OCI-LY7 (cell line): ENCODE measurements at regions not wholly inside any gene's neighbourhood (a gene's known extent, or its start where the extent isn't known, plus 50 kb on each side); places are given as distances from the start of the nearest gene placed in this dataset.

Source experiments
- BruUV-seq: library from RNA; stranded (reverse); fragments of 400-500 nt; replicated peaks from 2 replicates; lab custom pipeline; 2021; lab: Mats Ljungman, UMichigan
- CTCF ChIA-PET: fragments of 300-600 bp; sonication (Branson Sonifier 250); formaldehyde crosslinking; loops from one replicate; lab custom pipeline; 2022; ENCODE audit warnings: antibody characterized with exemption; ENCODE audit not compliant: unreplicated experiment; lab: Charles Lee
- POLR2A ChIA-PET: fragments of 300-600 bp; sonication (Branson Sonifier 250); formaldehyde crosslinking; loops from one replicate; lab custom pipeline; 2022; ENCODE audit warnings: antibody characterized with exemption; lab: Charles Lee
- DNase-seq: peaks from one replicate; pipeline ENCODE4 v3.0.0-alpha.2; 2015; ENCODE audit warnings: low spot score
- H2AFZ ChIP-seq: fragments of 200-600 bp; sonication (generic), shearing (Covaris generic); 2 replicates; pipeline ENCODE4 v1.6.1; 2014; ENCODE audit warnings: mild to moderate bottlenecking, antibody characterized with exemption, low read length, moderate library complexity
- H3K27ac ChIP-seq: fragments of 200-600 bp; sonication (generic); 2 replicates; pipeline ENCODE4 v1.5.1; 2014; ENCODE audit warnings: mixed run types, low read depth, mild to moderate bottlenecking, moderate library complexity, low read length, inconsistent platforms; ENCODE audit not compliant: poor library complexity, severe bottlenecking
- H3K36me3 ChIP-seq: fragments of 200-600 bp; sonication (generic); 2 replicates; pipeline ENCODE4 v1.6.1; 2014; ENCODE audit warnings: mild to moderate bottlenecking, antibody characterized with exemption, low read length, moderate library complexity, mixed read lengths; ENCODE audit not compliant: insufficient read depth
- H3K4me1 ChIP-seq: fragments of 200-600 bp; sonication (generic); 2 replicates; pipeline ENCODE4 v1.5.1; 2014; ENCODE audit warnings: mild to moderate bottlenecking, low read length; ENCODE audit not compliant: insufficient read depth, poor library complexity, severe bottlenecking
- H3K4me2 ChIP-seq: fragments of 200-600 bp; sonication (generic); 2 replicates; pipeline ENCODE4 v1.6.1; 2014; ENCODE audit warnings: mild to moderate bottlenecking, low read length
- H3K4me3 ChIP-seq: fragments of 200-600 bp; sonication (generic); 2 replicates; pipeline ENCODE4 v1.5.1; 2014; ENCODE audit warnings: mild to moderate bottlenecking, low read depth, low read length; ENCODE audit not compliant: poor library complexity, severe bottlenecking
- H3K79me2 ChIP-seq: fragments of 200-600 bp; sonication (generic); 2 replicates; pipeline ENCODE4 v1.6.1; 2016; ENCODE audit warnings: low read depth, mild to moderate bottlenecking, low read length, moderate library complexity, mixed read lengths; ENCODE audit not compliant: insufficient read depth
- H3K9me2 ChIP-seq: fragments of 200-600 bp; sonication (generic); 2 replicates; pipeline ENCODE4 v1.6.1; 2016; ENCODE audit warnings: mild to moderate bottlenecking, low read length, mixed read lengths; ENCODE audit not compliant: insufficient read depth
- H3K9me3 ChIP-seq: fragments of 200-600 bp; sonication (generic); 2 replicates; pipeline ENCODE4 v1.6.1; 2014; ENCODE audit warnings: mild to moderate bottlenecking, mixed run types, low read length, mixed read lengths
- H4K20me1 ChIP-seq: fragments of 200-600 bp; sonication (generic); 2 replicates; pipeline ENCODE4 v1.6.1; 2014; ENCODE audit warnings: mild to moderate bottlenecking, antibody characterized with exemption, low read length, moderate library complexity, mixed read lengths; ENCODE audit not compliant: insufficient read depth
- EZH2phosphoT487 ChIP-seq: fragments of 200-600 bp; sonication (generic); IDR thresholded peaks from 2 replicates; pipeline ENCODE4 v1.6.1; 2018; ENCODE audit warnings: low read depth, borderline replicate concordance, mild to moderate bottlenecking, mixed run types, antibody characterized with exemption, low read length, moderate library complexity, mixed read lengths
- intact Hi-C: fragments of 100-400 bp; cut with micrococcal nuclease; formaldehyde crosslinking; loops from one replicate; pipeline ENCODE4 v1.10.0; 2022; ENCODE audit not compliant: unreplicated experiment
- TF ChIP-seq, protein P1 (sequence below): fragments of 200-600 bp; sonication (generic); conservative IDR thresholded peaks from 2 replicates; pipeline ENCODE4 v1.5.1; 2014; ENCODE audit warnings: mild to moderate bottlenecking, antibody characterized with exemption, low read length, moderate library complexity, mixed read lengths

DNA sequence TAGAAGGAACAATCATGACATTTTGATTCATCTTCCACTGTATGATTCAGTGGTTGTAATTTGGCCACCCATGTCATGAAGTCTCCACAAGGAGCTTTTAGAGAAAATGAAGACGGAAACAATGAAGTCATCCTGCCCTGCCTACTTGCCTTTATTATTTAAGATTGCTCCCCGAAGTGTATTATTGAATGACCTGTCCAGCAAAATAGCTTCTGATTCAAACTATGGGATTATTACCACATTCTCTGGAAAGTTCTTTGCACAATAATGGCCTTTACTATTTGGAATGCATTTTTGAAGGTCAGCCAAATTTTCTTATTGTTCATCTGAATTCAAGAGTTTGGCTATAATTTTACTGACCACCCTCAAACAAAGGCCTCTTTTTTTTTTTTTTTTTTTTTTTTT, 77.8 kb upstream of the RFC3 start:
- BruUV-seq: no TSS peak
- Histone ChIP-seq H3K79me2 (no peaks in the 10 kb centered on the region), H3K36me3 (peaks cover 20% of the 10 kb centered on the region), H3K4me1 (peaks cover 71% of the 10 kb centered on the region), H3K9me3 (peaks cover 19% of the 10 kb centered on the region), H3K4me3 (no peak overlapping the region), H3K4me2 (peak overlapping the region; percentile 18), H4K20me1 (no peaks in the 10 kb centered on the region), H2AFZ (peak overlapping the region; percentile 93), H3K27ac (peak overlapping the region; percentile 31), H3K9me2 (no peaks in the 10 kb centered on the region)
- TF ChIP-seq, protein P1, sequence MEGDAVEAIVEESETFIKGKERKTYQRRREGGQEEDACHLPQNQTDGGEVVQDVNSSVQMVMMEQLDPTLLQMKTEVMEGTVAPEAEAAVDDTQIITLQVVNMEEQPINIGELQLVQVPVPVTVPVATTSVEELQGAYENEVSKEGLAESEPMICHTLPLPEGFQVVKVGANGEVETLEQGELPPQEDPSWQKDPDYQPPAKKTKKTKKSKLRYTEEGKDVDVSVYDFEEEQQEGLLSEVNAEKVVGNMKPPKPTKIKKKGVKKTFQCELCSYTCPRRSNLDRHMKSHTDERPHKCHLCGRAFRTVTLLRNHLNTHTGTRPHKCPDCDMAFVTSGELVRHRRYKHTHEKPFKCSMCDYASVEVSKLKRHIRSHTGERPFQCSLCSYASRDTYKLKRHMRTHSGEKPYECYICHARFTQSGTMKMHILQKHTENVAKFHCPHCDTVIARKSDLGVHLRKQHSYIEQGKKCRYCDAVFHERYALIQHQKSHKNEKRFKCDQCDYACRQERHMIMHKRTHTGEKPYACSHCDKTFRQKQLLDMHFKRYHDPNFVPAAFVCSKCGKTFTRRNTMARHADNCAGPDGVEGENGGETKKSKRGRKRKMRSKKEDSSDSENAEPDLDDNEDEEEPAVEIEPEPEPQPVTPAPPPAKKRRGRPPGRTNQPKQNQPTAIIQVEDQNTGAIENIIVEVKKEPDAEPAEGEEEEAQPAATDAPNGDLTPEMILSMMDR: no peak
- no peak for TF ChIP-seq EZH2phosphoT487
- no peak for DNase-seq
- CTCF ChIA-PET: no interaction called here
- intact Hi-C loops: no loop called here
- POLR2A ChIA-PET: interaction anchor here (0.8 to 8.1 kb wide), 4 partner anchors 10 to 197 kb away, joined by 3 to 78 read pairs (median 4); no protein-coding TSS in a partner anchor

DNA sequence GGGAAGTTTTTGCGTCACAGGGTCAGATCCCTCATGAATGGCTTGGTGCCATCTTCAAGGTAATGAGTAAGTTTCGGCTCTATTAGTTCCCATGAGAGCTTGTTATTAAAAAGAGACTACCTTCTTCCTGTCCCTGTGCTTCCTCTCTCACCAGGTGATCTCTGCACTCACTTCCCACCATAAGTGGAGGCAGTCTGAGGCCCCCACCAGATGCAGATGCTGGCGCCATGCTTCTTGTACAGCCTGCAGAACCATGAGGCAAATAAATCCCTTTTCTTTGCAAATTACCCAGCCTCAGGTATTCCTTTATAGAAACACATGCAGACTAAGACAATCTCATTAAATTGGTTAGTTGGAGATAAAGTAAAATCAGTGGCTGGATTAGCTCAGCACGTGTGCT, 75.6 kb upstream of the RFC3 start:
- Histone ChIP-seq H3K79me2 (no peaks in the 10 kb centered on the region), H3K4me1 (peaks cover 89% of the 10 kb centered on the region), H3K27ac (peak overlapping the region; percentile 99), H3K36me3 (peaks cover 26% of the 10 kb centered on the region), H3K9me2 (no peaks in the 10 kb centered on the region), H4K20me1 (no peaks in the 10 kb centered on the region), H3K4me3 (peak overlapping the region; percentile 6), H3K9me3 (peaks cover 23% of the 10 kb centered on the region), H3K4me2 (peak overlapping the region; percentile 35), H2AFZ (peak overlapping the region; percentile 87)
- TF ChIP-seq EZH2phosphoT487: no peak
- TF ChIP-seq, protein P1: no peak
- intact Hi-C loops: no loop called here
- peak; percentile 54 for DNase-seq
- CTCF ChIA-PET: interaction anchor here (1.6 kb wide), 1 partner anchor 11 kb away, joined by 3 read pairs; no protein-coding TSS in a partner anchor
- no TSS peak for BruUV-seq
- POLR2A ChIA-PET: interaction anchor here (1.3 to 8.1 kb wide), 2 partner anchors 9 to 13 kb away, joined by 8 to 78 read pairs; no protein-coding TSS in a partner anchor
